GM12878 (cell line): ENCODE measurements at regions not wholly inside any gene's neighbourhood (a gene's known extent, or its start where the extent isn't known, plus 50 kb on each side); places are given as distances from the start of the nearest gene placed in this dataset.

Experiments used
- ATAC-seq: fragments of 200-7000 bp; cut with Tn5 transposase; 3 replicates; pipeline ENCODE4 v1.9.1; 2020; ENCODE audit warnings: mild to moderate bottlenecking, moderate library complexity
- BruUV-seq: library from RNA; stranded (reverse); fragments of 400-500 nt; replicated peaks from 2 replicates; lab custom pipeline; 2021; lab: Mats Ljungman, UMichigan
- CTCF ChIA-PET: fragments of 300-600 bp; sonication (Branson Sonifier 250); formaldehyde crosslinking; extraction: SDS; loops from one replicate; lab custom pipeline; 2021; ENCODE audit warnings: inconsistent platforms; lab: Yijun Ruan, JAX
- POLR2A ChIA-PET: fragments of 350-600 bp; formaldehyde crosslinking; extraction: SDS; loops from one replicate; lab custom pipeline; 2021; ENCODE audit warnings: inconsistent platforms; lab: Charles Lee
- RAD21 ChIA-PET: fragments of 300-600 bp; sonication (Branson Sonifier 250); formaldehyde crosslinking; loops from one replicate; lab custom pipeline; 2023; ENCODE audit warnings: antibody characterized with exemption; ENCODE audit not compliant: unreplicated experiment; lab: Charles Lee
- SMC1A ChIA-PET: fragments of 300-600 bp; sonication (Branson Sonifier 250); formaldehyde crosslinking; loops from one replicate; lab custom pipeline; 2023; ENCODE audit not compliant: unreplicated experiment, uncharacterized antibody; lab: Charles Lee
- DNase-seq: peaks from one replicate; pipeline ENCODE4 v3.0.0-alpha.2; 2011; ENCODE audit warnings: low read depth, low spot score
- FAIRE-seq: peaks from 3 replicates; lab custom pipeline; 2011; peaks lifted over from hg19 to GRCh38; lab: Jason Lieb, UNC
- H2AFZ ChIP-seq: 2 replicates; pipeline ENCODE4 v1.6.0; 2011; ENCODE audit warnings: low read depth, low read length, control low read depth; ENCODE audit not compliant: control insufficient read depth
- H3K27ac ChIP-seq: 2 replicates; pipeline ENCODE4 v1.5.1; 2011; ENCODE audit warnings: control low read depth; ENCODE audit not compliant: control insufficient read depth, insufficient read depth
- H3K27me3 ChIP-seq, 2 experiments: replicated peaks in 1 of 2; 2 replicates each; pipeline versions ENCODE4 v1.6.0 to v1.6.1; 2011; ENCODE audit warnings: low read length in 1 of 2; ENCODE audit not compliant: control insufficient read depth in 2 of 2, insufficient read depth in 2 of 2
- H3K36me3 ChIP-seq, 2 experiments: 2 replicates each; pipeline ENCODE4 v1.5.1; 2011; ENCODE audit warnings: low read length in 1 of 2; ENCODE audit not compliant: control insufficient read depth in 2 of 2, insufficient read depth in 2 of 2
- H3K4me1 ChIP-seq: 2 replicates; pipeline ENCODE4 v1.6.1; 2011; ENCODE audit warnings: mild to moderate bottlenecking, low read length, moderate library complexity, mixed read lengths; ENCODE audit not compliant: control insufficient read depth, insufficient read depth
- H3K4me2 ChIP-seq: 2 replicates; pipeline ENCODE4 v1.6.0; 2011; ENCODE audit warnings: control low read depth; ENCODE audit not compliant: control insufficient read depth, insufficient read depth
- H3K4me3 ChIP-seq: fragments of 200-600 bp; sonication (generic); 2 replicates; pipeline ENCODE4 v1.5.1; 2016
- H3K79me2 ChIP-seq: 2 replicates; pipeline ENCODE4 v1.6.0; 2011; ENCODE audit warnings: low read length; ENCODE audit not compliant: control insufficient read depth, insufficient read depth
- H3K9ac ChIP-seq: 2 replicates; pipeline ENCODE4 v1.8.0; 2011; ENCODE audit warnings: low read length, control low read depth, mixed read lengths; ENCODE audit not compliant: control insufficient read depth, insufficient read depth
- H3K9me3 ChIP-seq: replicated peaks from 3 replicates; pipeline ENCODE4 v1.5.1; 2011; ENCODE audit warnings: mild to moderate bottlenecking, low read length; ENCODE audit not compliant: control insufficient read depth, insufficient read depth
- H4K20me1 ChIP-seq: 2 replicates; pipeline ENCODE4 v1.6.0; 2011; ENCODE audit not compliant: control insufficient read depth, insufficient read depth
- BCL11A ChIP-seq: IDR thresholded peaks from 2 replicates; pipeline ENCODE4 v1.6.1; 2011; ENCODE audit warnings: low read depth, low read length
- CBX5 ChIP-seq: sonication (generic); IDR thresholded peaks from 2 replicates; pipeline ENCODE4 v1.6.1; 2016; ENCODE audit warnings: low read depth, moderate library complexity, mild to moderate bottlenecking, inconsistent platforms
- CHD4 ChIP-seq: fragments of 200-600 bp; sonication (generic); IDR thresholded peaks from 2 replicates; pipeline ENCODE4 v1.6.1; 2016; ENCODE audit warnings: mild to moderate bottlenecking
- NFYB ChIP-seq: IDR thresholded peaks from 2 replicates; pipeline ENCODE4 v1.6.1; 2011; ENCODE audit warnings: low read depth, mild to moderate bottlenecking, low read length, improper control_type of control experiment, moderate library complexity; ENCODE audit not compliant: insufficient read depth
- PKNOX1 ChIP-seq: fragments of 450-650 bp; IDR thresholded peaks from 2 replicates; pipeline ENCODE4 v1.6.1; 2016; ENCODE audit warnings: mild to moderate bottlenecking
- PML ChIP-seq: IDR thresholded peaks from 2 replicates; pipeline ENCODE4 v1.6.1; 2012; ENCODE audit warnings: low read length, inconsistent platforms
- REST ChIP-seq: IDR thresholded peaks from 2 replicates; pipeline ENCODE4 v1.6.1; 2012; ENCODE audit warnings: mild to moderate bottlenecking, low read depth, low read length
- SPI1 ChIP-seq: IDR thresholded peaks from 2 replicates; pipeline ENCODE4 v1.6.1; 2011; ENCODE audit warnings: low read depth, mild to moderate bottlenecking, low read length, moderate library complexity, borderline replicate concordance; ENCODE audit not compliant: insufficient read depth
- STAT3 ChIP-seq: IDR thresholded peaks from 2 replicates; pipeline ENCODE4 v1.6.1; 2011; ENCODE audit warnings: low read depth, low read length, improper control_type of control experiment
- TBL1XR1 ChIP-seq: IDR thresholded peaks from 2 replicates; pipeline ENCODE4 v1.6.1; 2012; ENCODE audit warnings: low read depth, low read length, improper control_type of control experiment
- WGBS: methylation state at CpG from one replicate; pipeline ENCODE4 v1.1.6; 2016; ENCODE audit warnings: low lambda C conversion rate; ENCODE audit not compliant: insufficient replicate concordance, insufficient coverage; ENCODE audit errors: missing lambda C conversion rate; 5-methylcytosine and 5-hydroxymethylcytosine counted together
- in situ Hi-C: fragments of 300-500 bp; cut with MboI; formaldehyde crosslinking; loops from 9 replicates; pipeline ENCODE4 v1.14.3; 2018; ENCODE audit warnings: mixed read lengths
- intact Hi-C: fragments of 100-400 bp; cut with micrococcal nuclease; formaldehyde crosslinking; loops from one replicate; pipeline ENCODE4 v1.14.2; 2022; ENCODE audit not compliant: unreplicated experiment

DNA sequence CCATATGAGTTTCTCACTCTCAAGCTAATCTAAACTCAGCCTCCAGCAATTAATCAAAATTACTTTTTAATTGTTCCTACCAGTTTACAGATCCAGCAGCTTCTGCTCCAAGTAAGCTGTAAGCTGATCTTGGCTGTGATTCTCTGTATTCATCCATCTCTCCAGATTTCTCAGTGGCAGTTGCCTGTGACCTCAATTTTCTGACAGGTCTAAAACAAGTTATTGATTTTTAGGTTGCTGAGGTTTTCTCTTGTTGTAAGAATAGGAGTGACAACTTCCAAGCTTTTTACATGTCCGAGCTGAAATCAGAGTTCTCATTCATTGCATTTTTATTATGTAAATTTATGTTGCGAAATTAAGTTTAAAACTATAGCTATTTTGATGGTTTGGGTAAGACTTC lies 1044.4 kb downstream of the PLA2G4A start:
- in situ Hi-C loops = no loop called here
- 2% methylated on average over 2 of the region's 2 CpGs for WGBS

More for the DNA sequence above, 1044.4 kb downstream of the PLA2G4A start:
- H2AFZ ChIP-seq = no peak overlapping the region
- POLR2A ChIA-PET = no interaction called here
- SMC1A ChIA-PET = interaction anchor here (1.1 kb wide), 1 partner anchor 12 kb away, joined by 4 read pairs; no protein-coding TSS in a partner anchor
- ATAC-seq (no peak), FAIRE-seq (no peak), DNase-seq (no peak)
- H3K4me3 ChIP-seq = no peak overlapping the region
- no TSS peak for BruUV-seq
- CTCF ChIA-PET = no interaction called here
- TF ChIP-seq PML (no peak), TBL1XR1 (no peak), CBX5 (no peak), REST (no peak), BCL11A (no peak), PKNOX1 (no peak), NFYB (no peak), SPI1 (no peak), STAT3 (no peak), CHD4 (no peak)
- no peak overlapping the region for H3K9ac ChIP-seq
- H3K36me3 ChIP-seq = no peaks in the 10 kb centered on the region
- H3K4me2 ChIP-seq = no peak overlapping the region
- H3K27me3 ChIP-seq = no peaks in the 10 kb centered on the region
- no peak overlapping the region for H3K27ac ChIP-seq
- H3K79me2 ChIP-seq = no peaks in the 10 kb centered on the region
- no peaks in the 10 kb centered on the region for H3K4me1 ChIP-seq
- H3K9me3 ChIP-seq = no peaks in the 10 kb centered on the region
- no peaks in the 10 kb centered on the region for H4K20me1 ChIP-seq
- RAD21 ChIA-PET = no interaction called here
- intact Hi-C loops = no loop called here
